MM.1S (cell line): ENCODE measurements at regions not wholly inside any gene's neighbourhood (a gene's known extent, or its start where the extent isn't known, plus 50 kb on each side); places are given as distances from the start of the nearest gene placed in this dataset.

ENCODE experiments used
- EZH2 ChIP-seq: fragments of 300-600 bp; sonication (generic); optimal IDR thresholded peaks from 2 replicates; pipeline ENCODE3; 2017; ENCODE audit warnings: low read depth, mild to moderate bottlenecking, antibody characterized with exemption, low read length, mixed read lengths
- EZH2phosphoT487 ChIP-seq: fragments of 300-600 bp; sonication (generic); IDR thresholded peaks from 2 replicates; pipeline ENCODE4 v1.6.1; 2018; ENCODE audit warnings: antibody characterized with exemption, low read length
- TF ChIP-seq, protein P1 (sequence below): fragments of 300-600 bp; sonication (generic); IDR thresholded peaks from 2 replicates; pipeline ENCODE4 v1.5.1; 2016; ENCODE audit warnings: antibody characterized with exemption, low read length, mixed read lengths

DNA sequence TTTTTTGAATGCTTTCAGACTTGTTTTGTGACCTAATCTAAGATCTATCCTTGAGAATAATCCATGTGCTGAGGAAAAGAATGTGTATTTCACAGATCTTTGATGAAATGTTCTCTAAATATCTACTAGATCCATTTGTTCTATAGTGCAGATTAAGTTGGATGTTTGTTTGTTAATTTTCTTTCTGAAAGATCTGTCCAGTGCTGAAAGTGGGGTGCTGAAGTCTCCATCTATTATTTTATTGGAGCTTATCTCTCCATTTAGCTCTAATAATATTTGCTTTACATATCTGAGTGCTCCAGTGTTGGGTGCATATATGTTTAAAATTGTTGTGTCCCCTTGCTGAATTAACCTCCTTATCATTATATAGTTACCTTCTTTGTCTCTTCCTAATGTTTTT is 303.6 kb downstream of the HTR1B start:
- TF ChIP-seq, protein P1, sequence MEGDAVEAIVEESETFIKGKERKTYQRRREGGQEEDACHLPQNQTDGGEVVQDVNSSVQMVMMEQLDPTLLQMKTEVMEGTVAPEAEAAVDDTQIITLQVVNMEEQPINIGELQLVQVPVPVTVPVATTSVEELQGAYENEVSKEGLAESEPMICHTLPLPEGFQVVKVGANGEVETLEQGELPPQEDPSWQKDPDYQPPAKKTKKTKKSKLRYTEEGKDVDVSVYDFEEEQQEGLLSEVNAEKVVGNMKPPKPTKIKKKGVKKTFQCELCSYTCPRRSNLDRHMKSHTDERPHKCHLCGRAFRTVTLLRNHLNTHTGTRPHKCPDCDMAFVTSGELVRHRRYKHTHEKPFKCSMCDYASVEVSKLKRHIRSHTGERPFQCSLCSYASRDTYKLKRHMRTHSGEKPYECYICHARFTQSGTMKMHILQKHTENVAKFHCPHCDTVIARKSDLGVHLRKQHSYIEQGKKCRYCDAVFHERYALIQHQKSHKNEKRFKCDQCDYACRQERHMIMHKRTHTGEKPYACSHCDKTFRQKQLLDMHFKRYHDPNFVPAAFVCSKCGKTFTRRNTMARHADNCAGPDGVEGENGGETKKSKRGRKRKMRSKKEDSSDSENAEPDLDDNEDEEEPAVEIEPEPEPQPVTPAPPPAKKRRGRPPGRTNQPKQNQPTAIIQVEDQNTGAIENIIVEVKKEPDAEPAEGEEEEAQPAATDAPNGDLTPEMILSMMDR: no peak
- TF ChIP-seq EZH2phosphoT487 (no peak), EZH2 (no peak)
